ENCODE measurements at regions not wholly inside any gene's neighbourhood (a gene's known extent, or its start where the extent isn't known, plus 50 kb on each side); places are given as distances from the start of the nearest gene placed in this dataset.

DNA sequence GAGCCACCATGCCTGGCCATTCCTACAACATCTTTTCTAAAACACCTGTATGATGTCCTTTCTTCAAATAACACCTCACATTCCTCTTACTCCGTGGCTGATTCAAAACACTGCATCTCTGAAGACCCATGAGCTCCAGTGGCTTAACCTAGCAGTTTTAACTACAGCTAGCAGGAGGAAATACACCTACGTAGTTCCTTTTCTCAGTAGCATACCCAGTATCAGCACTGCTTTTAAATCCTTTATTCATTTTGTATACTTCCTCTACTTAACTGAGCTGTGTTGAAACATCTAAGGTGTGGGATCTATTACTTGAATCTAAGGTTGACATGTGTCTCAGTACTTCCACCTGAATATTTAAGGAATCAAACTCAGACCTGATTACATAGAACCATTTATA, 113.6 kb upstream of the CCDC28A start:
- TF ChIP-seq, protein P1, sequence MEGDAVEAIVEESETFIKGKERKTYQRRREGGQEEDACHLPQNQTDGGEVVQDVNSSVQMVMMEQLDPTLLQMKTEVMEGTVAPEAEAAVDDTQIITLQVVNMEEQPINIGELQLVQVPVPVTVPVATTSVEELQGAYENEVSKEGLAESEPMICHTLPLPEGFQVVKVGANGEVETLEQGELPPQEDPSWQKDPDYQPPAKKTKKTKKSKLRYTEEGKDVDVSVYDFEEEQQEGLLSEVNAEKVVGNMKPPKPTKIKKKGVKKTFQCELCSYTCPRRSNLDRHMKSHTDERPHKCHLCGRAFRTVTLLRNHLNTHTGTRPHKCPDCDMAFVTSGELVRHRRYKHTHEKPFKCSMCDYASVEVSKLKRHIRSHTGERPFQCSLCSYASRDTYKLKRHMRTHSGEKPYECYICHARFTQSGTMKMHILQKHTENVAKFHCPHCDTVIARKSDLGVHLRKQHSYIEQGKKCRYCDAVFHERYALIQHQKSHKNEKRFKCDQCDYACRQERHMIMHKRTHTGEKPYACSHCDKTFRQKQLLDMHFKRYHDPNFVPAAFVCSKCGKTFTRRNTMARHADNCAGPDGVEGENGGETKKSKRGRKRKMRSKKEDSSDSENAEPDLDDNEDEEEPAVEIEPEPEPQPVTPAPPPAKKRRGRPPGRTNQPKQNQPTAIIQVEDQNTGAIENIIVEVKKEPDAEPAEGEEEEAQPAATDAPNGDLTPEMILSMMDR (IDR thresholded peaks at IDR 0.05), result no peak
- no peak for TF ChIP-seq POLR2A (IDR thresholded peaks at IDR 0.05)
